ENCODE measurements at regions not wholly inside any gene's neighbourhood (a gene's known extent, or its start where the extent isn't known, plus 50 kb on each side); places are given as distances from the start of the nearest gene placed in this dataset.

GRCh38 chr12:93177208-93178153, 200.2 kb upstream of the NUDT4 start:
- no peak for TF ChIP-seq POLR2A (IDR thresholded peaks at IDR 0.05)
- no peak for TF ChIP-seq EP300 (IDR thresholded peaks at IDR 0.05)
- TF ChIP-seq CTCF (IDR thresholded peaks at IDR 0.05), result no peak

Measured in tibial nerve (tissue), 4 donors.